HG02885 (cell line): ENCODE measurements at regions not wholly inside any gene's neighbourhood (a gene's known extent, or its start where the extent isn't known, plus 50 kb on each side); places are given as distances from the start of the nearest gene placed in this dataset.

Source experiments
- ATAC-seq: cut with Tn5 transposase; IDR thresholded peaks from one replicate; pipeline ENCODE4 v1.9.1; 2021; ENCODE audit warnings: mild to moderate bottlenecking; ENCODE audit not compliant: unreplicated experiment, poor library complexity

DNA sequence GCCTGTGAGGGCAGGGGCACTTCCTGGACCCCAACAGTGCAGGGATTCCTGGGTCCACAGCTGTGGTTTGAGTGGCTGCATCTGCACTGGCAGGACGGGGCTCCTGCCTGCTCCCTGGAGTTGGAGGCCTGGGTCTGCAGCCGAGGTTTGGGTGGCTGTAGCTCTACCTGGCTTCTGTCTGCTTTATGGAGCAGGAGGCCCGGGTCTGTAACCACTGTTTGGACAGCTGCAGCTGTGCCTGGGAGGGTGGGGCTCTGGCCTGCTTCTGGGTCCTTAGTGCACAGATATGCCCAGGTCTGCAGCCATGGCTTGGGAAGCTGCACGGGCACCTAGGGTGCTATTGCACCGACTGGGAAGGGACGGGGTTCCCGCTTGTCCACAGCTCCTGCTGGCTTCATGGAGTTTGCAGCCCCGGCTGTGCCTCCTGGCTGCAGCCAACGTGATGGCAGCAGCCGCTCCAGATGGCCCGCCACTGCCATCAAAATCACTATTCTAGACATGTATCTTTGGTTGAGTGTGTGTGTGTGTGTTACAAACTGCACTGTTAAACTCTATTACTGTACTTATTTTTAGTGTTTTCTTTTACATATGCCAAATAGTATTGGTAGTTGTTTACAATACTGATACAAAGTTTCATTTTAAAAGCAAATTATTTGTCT, 412.3 kb upstream of the KIRREL3 start:
- no peak for ATAC-seq

DNA sequence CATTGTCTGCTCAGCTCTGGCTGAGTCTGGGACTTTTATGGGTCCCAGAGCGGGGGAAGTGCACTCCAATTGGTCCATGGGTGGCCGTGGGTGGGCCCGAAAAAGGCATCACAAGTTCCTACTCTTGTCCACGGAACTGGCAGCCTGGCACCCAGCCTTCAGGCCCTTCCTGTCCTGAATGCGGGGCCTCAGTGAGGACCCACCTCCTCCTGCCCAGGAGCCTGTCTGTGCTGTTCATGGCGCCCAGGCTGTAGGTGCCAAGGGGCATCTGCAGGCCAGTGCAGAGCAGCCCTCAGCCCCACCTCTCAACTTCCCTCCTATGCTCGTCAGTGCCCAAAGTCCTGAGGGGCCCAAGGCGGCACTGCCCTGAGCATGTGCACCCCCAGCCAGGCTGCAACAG, 411.7 kb upstream of the KIRREL3 start:
- no peak for ATAC-seq

DNA sequence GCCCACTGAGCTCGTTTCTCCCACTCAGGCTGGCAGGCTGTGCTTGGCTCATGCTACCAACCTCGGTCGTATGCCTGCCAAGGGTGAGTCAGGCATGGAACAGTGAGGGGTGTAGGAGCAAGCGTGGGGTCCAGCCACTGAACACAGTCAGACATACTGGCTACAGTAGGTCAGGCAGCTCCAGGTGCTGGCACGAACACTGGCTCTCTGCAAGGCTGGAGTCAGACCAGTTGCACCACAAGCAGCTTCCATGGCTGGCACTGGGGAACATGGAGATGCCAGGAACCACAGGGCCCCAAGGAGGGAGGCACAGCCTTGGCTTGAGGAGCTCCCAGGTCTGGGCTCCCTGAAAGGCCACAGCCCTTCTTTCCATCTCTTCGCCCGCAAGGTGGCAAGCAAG, 410.7 kb upstream of the KIRREL3 start:
- ATAC-seq: no peak

DNA sequence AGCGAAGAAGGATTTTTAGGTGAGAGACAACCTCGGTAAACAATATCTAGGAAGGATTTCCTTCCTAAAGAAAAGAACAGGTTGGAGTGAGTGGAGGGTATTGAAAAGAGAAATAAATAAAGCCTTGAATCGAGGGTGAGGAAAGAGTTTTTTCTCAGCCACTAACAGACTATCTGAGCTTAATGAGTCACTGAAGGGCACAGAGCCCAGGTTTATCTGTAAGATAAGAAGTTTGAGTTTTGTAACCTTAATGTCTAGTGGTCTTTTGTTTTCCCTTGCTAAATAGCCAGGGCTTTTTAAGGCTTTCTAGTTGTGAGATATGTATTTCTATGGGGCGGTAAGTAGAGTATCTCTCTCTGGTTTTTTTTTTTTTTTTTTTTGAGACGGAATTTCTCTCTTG, 394.5 kb upstream of the KIRREL3 start:
- ATAC-seq: no peak

DNA sequence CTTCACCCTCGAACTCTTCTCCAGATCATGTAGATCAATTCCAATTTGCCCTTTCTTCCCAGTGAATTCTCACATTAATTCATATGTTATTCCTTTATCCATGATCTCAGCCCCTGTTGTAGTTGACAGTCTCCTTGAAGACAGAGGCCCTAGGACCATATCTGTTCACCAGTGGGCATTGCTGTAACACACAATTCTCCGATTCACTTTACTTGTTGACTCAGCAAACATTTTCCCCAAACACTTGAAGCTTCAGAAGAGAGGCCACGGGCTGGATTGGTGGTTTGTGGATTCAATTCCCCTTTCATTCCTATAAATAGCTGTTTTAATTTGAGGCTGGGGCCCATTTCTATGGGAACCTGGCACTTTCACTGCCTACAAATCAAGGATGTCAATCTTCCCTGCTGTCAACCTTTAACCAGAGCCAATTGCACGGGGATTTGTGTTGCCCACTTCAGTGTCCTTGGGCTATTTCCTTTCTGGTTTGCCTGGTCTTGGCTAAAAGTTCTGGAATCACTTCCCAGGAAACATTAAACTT, 393.0 kb upstream of the KIRREL3 start:
- no peak for ATAC-seq

DNA sequence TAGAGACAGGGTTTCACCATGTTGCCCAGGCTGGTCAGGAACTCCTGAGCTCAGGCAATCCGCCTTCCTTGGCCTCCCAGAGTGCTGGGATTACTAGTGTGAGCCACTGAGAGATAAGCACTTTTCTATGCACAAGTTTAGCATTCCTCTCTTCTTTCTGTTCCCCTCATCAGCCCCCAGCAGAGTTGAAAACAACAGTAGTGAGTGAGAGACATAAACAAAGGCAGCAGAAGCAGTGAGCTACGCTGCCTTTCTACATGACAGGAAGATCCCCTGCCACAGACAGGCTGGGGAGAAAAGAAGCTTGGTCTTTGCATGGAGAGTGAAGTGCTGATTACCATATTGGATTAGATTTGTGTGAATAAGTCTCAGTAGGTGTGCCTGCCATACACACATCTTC, 392.0 kb upstream of the KIRREL3 start:
- no peak for ATAC-seq

DNA sequence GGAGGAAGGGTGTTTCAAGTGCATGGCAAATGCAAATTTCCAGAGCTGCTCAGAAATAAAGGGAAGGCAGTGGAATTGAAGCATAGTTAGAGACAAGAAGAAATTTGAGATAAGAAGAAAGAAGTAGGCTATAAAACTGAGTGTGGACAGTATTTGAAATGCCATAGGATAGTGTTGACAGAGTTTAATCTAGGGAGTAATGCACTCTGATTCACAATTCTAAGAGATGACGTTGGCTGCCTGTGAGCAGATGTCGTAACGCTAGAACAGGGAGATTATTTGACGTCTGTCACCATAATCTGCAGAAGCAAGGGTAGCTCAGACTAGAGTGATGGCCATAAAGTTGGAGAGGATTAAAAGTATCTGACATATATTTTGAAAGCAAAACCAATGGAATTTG, 389.9 kb upstream of the KIRREL3 start:
- ATAC-seq: no peak

DNA sequence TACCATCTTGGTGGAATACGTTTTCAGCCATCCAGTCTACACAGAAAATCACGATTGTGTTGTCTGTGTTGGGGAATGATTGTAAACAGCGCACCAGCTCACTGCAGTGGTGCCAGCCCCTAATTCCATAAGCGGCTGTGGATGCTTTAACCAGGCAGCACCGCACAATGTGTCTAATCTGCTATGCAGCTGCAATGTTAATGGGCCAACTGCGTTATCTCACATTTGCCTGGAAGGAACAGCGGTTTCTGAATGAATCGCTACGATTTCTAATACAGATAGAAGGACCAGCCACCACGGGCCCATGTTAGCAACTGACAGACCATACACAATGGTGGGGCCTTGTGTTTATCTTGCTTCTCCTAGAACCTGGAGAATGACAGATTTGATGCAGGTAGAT, 384.5 kb upstream of the KIRREL3 start:
- no peak for ATAC-seq

DNA sequence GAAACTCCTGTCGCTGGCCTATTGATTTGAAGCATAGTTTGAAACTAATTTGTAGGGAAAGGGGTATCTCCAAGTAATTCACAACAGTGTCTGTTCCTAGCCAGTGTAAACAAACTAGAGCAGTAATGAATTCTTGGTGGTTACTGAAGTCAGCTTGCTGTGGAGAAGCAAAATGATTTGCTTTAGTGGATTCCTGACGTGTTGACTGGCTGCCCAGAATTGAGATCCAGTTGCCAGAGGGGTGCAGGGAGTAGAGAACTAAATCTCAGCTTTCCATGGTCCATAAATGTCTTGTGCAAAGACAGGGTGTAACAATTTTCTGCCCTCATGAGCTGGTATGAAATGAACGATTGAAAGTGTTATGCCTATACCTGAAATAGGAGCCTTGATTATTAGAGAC, 382.5 kb upstream of the KIRREL3 start:
- no peak for ATAC-seq

DNA sequence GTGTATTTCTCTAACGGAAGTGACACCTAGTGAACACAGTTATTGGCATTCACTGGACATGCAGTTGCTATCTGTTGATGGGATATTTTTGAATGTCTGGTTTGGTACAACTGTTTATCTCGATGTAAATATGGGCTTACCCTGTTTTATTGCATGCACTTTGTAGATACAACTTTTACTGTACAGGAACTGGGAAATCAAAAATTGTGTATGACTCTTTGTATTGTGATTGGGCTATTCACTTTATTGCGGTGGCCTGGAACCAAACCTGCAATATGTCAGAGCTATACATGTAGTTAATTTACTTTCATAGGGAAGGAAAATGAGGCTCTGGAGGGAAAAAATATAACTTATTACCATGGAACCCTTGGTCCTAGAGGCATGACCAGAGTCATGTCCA, 380.7 kb upstream of the KIRREL3 start:
- ATAC-seq: no peak

DNA sequence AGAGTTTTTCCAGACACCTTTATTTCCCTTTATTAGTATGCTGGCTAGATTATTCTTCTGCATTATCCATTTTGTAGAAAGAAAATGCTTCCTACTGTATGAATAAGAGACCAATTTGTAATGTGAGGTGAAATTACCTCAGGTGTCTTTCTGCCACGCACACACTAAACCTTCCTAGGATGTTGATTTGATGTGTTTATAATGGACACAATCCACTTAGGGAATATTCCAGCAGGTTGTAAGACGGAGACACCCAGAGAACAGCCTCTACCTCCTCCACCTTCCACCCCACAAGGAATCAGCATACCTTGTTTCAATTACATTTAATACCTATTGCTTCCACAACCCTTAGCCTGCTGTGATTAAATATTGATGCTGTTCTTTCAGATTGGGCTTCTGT, 379.1 kb upstream of the KIRREL3 start:
- ATAC-seq: no peak

DNA sequence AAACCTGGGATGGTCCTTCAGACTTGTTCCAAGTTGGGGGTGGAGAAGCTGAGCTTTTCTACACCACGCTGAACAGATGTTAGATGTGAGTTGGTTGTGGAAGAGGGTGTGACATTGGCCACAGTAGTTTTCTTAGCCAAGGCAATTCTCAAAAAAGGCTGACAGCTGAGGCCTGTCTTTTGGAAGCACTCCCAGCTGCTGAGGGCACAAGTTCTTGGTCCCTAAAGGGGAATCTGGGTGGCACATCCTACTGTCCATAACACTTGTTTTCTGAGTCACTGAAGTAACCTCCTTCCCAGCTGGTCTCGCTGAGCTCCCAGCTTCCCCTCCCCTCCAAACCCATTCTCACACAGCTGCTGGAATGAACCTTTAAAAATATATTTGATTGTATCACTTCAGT, 375.7 kb upstream of the KIRREL3 start:
- ATAC-seq: no peak

DNA sequence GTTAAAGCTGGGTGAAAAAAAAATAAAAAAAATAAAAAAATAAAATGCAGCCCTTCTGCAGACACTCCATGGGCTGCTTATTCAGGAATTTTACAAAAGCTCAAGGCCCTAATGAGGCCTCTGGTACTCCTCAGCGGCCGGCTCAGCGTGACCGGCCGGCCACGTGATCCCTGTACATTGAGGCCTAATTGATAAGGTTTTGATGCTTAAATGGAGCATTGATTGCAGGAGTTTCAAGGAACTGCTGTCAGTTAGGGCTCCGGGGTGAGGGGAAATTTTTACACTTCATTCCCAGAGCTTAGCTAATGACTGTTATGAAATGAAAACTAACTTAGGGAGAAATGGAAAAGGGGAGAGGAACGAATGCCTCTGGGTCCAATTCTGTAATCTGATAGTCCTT, 368.8 kb upstream of the KIRREL3 start:
- no peak for ATAC-seq

DNA sequence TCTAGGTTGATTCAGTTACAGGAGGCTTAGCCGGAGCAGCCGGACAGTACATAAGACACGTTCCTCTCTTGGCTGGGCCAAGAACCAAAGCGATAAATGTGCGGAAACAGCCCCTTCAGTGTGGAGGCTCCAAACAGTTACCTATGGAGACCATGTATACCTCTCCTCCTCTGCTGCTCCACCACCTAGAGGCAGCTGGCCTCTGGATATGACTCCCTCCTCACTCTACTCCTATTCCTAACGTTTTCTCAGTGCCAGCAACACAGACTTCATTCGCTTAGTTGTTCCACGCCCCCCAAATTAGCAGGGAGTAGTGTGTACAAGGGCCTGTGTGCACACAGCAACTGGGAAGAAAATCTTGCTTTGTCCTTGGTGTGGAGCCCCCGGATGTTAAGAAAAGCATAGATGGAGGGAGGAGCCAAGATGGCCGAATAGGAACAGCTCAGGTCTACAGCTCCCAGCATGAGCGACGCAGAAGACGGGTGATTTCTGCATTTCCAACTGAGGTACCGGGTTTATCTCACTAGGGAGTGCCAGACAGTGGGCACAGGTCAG, 362.3 kb upstream of the KIRREL3 start:
- no peak for ATAC-seq

DNA sequence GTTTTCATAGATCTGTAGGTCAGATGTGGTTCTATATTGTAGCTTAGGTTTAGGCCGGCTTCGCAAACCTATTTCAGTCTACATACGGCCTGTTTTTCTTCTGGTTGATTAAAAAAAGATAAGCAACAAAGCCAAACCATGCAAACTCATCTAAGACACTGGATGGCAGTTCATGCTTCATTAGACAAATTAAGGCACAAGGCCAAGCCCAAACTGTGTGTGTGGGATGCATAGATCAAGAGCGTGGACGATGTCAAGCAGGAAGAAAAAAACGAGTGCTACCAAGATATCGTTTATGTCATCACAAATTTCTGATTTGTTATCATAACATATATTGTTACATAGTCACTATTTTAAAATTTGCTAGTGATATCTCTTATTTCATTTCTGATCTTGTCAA, 357.6 kb upstream of the KIRREL3 start:
- no peak for ATAC-seq

DNA sequence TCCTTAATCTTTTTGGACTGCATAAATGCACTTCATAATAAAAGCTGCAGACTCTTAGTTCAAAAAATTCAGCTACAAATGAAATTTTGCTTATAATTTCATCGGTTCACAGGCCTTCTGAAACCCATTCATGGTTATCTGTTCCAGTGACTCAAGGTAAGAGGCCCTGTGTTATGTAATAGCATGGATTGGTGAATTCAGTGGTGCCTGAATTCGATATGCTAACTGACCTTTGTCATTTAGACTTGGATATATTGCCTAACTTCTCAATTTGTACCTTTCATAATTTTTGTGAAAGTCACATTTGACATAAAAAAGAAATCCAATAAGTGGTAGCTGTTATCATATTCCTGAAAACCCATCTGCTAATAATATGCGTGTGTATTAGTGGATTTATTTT, 349.9 kb upstream of the KIRREL3 start:
- no peak for ATAC-seq

DNA sequence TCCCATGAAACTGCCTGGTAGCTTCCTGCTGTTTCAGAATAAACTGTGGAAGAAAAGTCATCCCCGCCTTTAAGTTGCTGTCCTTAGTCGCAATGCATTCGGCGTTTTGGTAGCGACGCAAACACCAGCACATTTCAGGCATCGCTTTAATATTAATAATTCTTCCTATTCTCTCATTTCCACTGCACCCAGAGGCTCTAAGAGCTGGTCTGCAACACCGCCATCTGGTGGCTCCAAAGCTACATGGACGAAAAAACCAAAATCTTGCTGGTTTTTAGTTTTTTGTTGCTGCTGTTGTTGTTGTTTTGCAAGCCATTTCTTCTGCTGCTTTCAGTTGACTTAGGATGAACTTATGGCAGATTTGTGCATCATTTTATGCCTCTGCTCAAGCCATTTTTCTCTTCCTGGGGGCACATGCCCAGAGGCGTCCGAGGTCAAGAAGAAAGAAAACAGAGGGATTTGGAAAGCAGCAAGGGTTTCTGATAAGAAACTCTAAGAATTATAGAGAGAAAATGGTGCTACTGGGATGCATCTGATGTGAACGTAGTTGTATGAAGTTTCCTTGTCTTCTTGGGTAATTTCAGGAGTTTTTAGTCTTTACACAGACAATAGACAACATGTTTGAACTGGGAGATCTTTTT, 345.4 kb upstream of the KIRREL3 start:
- peak; percentile 40 for ATAC-seq

DNA sequence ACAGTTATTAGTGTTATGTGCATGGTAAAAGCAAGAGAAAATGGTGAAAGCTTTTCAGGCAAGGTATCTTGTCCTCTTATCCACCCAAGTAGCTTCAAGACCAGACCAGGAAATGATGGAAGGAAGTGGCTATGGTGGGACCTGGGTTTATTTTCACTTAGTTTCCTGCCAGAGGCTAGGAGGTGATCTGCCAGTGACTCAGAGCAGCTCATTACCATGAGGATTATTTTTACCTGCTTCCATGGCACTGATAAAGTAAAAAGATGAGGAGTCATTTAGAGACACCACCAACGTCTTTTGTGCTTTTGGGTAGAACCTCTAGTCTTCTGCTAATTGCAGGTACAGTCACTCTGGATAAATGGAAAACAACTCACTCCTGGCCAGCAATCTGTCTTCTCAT, 339.9 kb upstream of the KIRREL3 start:
- no peak for ATAC-seq

DNA sequence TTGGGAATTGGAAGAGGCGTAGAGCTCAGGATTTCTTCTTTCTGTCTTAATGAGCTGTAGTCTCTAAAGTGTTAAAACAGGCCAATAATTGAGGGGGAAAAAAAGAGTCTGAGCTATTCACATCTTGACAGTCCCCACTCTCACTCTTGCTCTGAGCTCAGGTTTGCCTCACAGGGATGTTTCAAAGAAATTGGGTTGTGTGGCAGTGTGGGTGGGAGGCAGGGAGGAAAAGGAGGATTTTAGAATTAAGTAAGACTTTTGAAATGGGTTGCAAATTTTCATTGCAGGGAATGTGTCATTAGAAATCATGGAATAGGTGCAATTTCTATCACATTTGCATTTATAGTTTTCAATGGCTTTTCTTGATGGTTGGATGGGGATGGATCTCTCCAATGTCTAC, 338.8 kb upstream of the KIRREL3 start:
- no peak for ATAC-seq

DNA sequence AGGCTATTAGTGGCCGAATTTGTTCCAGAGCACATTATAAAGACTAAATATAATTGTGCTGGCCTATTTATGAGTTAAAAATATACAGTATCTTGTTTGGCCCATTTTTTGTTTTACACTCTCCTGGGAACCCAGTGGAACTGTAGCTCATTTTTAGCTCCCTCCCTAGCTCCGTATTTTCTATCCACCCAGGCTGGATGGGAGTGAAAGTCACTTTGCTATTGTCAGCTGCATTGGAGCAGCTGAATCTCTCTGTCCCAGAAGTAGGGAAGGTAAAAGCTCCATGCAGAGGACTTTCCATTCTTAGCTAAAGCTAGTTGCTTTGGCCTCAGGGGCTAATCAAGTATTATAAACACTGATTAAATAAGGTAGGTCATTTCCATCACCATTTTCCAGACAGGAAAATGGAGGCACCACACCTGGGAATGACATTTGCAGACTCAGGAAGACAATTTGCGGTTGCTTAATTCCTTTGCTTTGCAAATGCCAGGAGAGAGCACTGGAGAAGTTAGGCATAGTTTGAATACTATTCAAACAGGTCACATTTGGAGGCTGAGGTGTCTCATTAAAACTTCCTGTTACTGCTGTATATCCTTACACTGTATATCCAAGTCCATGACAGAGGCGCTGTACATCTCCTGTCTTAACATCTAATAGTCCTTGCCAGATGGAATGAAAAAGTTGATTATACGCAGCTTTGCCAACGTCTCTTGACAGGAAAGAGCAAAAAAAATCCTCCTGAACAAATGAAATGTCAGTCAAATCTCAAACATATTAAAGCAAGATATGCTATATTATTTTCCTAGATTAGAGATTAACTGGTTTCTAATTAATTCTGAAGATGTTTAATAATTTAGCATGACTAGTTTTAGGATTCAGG, 338.1 kb upstream of the KIRREL3 start:
- ATAC-seq: no peak

DNA sequence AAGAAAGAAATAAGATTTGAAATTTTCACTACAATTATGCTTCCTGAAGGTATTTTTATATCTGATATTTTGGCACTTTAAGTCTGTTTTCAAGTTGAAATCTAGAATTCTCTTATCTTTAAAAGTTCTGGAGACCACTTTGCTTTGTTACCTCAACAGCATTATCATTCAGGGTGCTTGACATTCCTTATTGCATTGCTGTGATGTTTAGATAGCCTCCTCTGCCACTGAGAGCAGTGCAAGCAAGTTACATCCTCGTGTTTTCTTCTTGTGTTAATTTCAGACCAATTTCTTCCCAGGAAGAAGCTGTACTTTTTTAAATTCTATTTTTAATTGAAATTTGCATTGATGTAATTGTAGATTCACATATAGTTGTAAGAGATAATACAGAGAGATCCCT, 333.9 kb upstream of the KIRREL3 start:
- ATAC-seq: no peak
